Loucy (cell line): ENCODE measurements at regions not wholly inside any gene's neighbourhood (a gene's known extent, or its start where the extent isn't known, plus 50 kb on each side); places are given as distances from the start of the nearest gene placed in this dataset.

Experiments used
- H2AFZ ChIP-seq: fragments of 200-600 bp; sonication (generic); 2 replicates; pipeline ENCODE4 v1.6.0; 2016; ENCODE audit warnings: antibody characterized with exemption, mild to moderate bottlenecking, low read length, moderate library complexity
- H3F3A ChIP-seq: fragments of 200-600 bp; 2 replicates; pipeline ENCODE4 v1.6.0; 2016; ENCODE audit warnings: antibody characterized with exemption, low read depth, mild to moderate bottlenecking
- H3K27me3 ChIP-seq: fragments of 200-600 bp; sonication (generic); 2 replicates; pipeline ENCODE4 v1.6.1; 2014; ENCODE audit warnings: low read length, mild to moderate bottlenecking; ENCODE audit not compliant: insufficient read depth, poor library complexity, severe bottlenecking
- H3K36me3 ChIP-seq: fragments of 200-600 bp; sonication (generic); 2 replicates; pipeline ENCODE4 v1.6.1; 2016; ENCODE audit warnings: low read length; ENCODE audit not compliant: insufficient read depth
- H3K4me1 ChIP-seq: fragments of 200-600 bp; sonication (generic); 2 replicates; pipeline ENCODE4 v1.5.1; 2014; ENCODE audit warnings: low read length, mild to moderate bottlenecking; ENCODE audit not compliant: insufficient read depth, poor library complexity, severe bottlenecking
- H3K4me2 ChIP-seq: fragments of 200-600 bp; sonication (generic); 2 replicates; pipeline ENCODE4 v1.6.0; 2014; ENCODE audit warnings: antibody characterized with exemption, low read length, low read depth, mild to moderate bottlenecking; ENCODE audit not compliant: poor library complexity, severe bottlenecking
- H3K4me3 ChIP-seq: fragments of 200-600 bp; sonication (generic); 2 replicates; pipeline ENCODE4 v1.5.1; 2014; ENCODE audit warnings: low read length, mild to moderate bottlenecking, mixed read lengths; ENCODE audit not compliant: poor library complexity, severe bottlenecking
- H3K79me2 ChIP-seq: fragments of 200-600 bp; sonication (generic); 2 replicates; pipeline ENCODE4 v1.6.1; 2014; ENCODE audit warnings: low read length; ENCODE audit not compliant: insufficient read depth
- H3K9ac ChIP-seq: fragments of 200-600 bp; sonication (generic); 2 replicates; pipeline ENCODE4 v1.6.0; 2014; ENCODE audit warnings: mild to moderate bottlenecking, low read depth, low read length, moderate library complexity; ENCODE audit not compliant: poor library complexity, severe bottlenecking
- H3K9me2 ChIP-seq: fragments of 200-600 bp; sonication (generic); replicated peaks from 2 replicates; pipeline ENCODE4 v1.6.1; 2016; ENCODE audit warnings: low read depth, low read length, mixed read lengths
- H3K9me3 ChIP-seq: fragments of 200-600 bp; sonication (generic); 2 replicates; pipeline ENCODE4 v1.6.1; 2014; ENCODE audit warnings: mild to moderate bottlenecking, antibody characterized with exemption, low read length, low read depth; ENCODE audit not compliant: insufficient read depth
- H4K20me1 ChIP-seq: fragments of 200-600 bp; sonication (generic); 2 replicates; pipeline ENCODE4 v1.6.0; 2014; ENCODE audit warnings: antibody characterized with exemption, low read length, mild to moderate bottlenecking; ENCODE audit not compliant: insufficient read depth, poor library complexity, severe bottlenecking
- EZH2phosphoT487 ChIP-seq: fragments of 200-600 bp; IDR thresholded peaks from 2 replicates; pipeline ENCODE4 v1.6.1; 2018; ENCODE audit warnings: antibody characterized with exemption, mild to moderate bottlenecking, moderate library complexity, borderline replicate concordance
- TF ChIP-seq, protein P1 (sequence below): fragments of 200-600 bp; sonication (generic); conservative IDR thresholded peaks from 2 replicates; pipeline ENCODE4 v1.5.1; 2014; ENCODE audit warnings: mild to moderate bottlenecking, antibody characterized with exemption, low read length

DNA sequence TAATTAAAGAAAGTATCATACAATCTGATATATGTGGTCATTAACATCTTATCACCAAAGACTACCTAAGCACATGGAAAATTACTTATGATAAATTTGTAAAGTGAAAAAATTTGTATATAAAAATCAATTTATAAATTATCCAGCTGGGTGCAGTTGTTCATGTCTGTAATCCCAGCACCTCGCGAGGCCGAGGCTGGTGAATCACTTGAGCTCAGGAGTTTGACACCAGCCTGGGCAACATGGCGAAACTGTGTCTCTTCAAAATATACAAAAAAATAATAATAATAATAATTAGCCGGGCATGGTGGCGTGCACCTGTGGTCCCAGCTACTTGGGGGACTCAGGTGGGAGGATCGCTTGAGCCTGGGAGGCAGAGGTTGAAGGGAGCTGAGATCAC, 82.8 kb upstream of the SYT6 start:
- Histone ChIP-seq H3K27me3 (no peaks in the 10 kb centered on the region), H3F3A (no peaks in the 10 kb centered on the region), H4K20me1 (no peaks in the 10 kb centered on the region), H3K9me2 (no peaks in the 10 kb centered on the region), H3K9me3 (no peaks in the 10 kb centered on the region), H3K4me3 (no peak overlapping the region), H3K9ac (no peak overlapping the region), H2AFZ (no peak overlapping the region), H3K4me2 (no peak overlapping the region), H3K36me3 (no peaks in the 10 kb centered on the region), H3K4me1 (no peaks in the 10 kb centered on the region), H3K79me2 (no peaks in the 10 kb centered on the region)
- no peak for TF ChIP-seq EZH2phosphoT487
- TF ChIP-seq, protein P1, sequence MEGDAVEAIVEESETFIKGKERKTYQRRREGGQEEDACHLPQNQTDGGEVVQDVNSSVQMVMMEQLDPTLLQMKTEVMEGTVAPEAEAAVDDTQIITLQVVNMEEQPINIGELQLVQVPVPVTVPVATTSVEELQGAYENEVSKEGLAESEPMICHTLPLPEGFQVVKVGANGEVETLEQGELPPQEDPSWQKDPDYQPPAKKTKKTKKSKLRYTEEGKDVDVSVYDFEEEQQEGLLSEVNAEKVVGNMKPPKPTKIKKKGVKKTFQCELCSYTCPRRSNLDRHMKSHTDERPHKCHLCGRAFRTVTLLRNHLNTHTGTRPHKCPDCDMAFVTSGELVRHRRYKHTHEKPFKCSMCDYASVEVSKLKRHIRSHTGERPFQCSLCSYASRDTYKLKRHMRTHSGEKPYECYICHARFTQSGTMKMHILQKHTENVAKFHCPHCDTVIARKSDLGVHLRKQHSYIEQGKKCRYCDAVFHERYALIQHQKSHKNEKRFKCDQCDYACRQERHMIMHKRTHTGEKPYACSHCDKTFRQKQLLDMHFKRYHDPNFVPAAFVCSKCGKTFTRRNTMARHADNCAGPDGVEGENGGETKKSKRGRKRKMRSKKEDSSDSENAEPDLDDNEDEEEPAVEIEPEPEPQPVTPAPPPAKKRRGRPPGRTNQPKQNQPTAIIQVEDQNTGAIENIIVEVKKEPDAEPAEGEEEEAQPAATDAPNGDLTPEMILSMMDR: no peak

DNA sequence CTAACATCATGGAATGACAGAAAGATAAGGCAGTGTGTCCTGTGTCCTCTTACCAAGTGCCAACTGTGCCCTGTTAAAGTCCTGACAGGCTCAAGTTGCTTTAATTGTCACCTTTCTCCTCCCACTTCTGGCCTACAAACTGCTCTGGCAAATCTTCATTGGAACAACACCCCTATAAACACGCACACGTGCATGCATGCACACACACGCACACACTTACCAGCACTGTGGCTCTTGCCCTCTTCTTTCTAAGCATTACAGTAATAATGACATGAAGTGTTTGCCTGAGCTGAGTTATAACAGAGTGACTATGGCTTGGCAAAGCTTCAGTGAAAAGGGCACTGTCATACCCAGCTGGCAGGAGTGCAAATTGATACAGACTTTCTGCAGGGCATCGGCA, 82.3 kb upstream of the SYT6 start:
- H3K9me3 ChIP-seq: no peaks in the 10 kb centered on the region
- H3K9me2 ChIP-seq: no peaks in the 10 kb centered on the region
- no peaks in the 10 kb centered on the region for H3F3A ChIP-seq
- no peaks in the 10 kb centered on the region for H3K4me1 ChIP-seq
- no peak overlapping the region for H3K9ac ChIP-seq
- no peaks in the 10 kb centered on the region for H3K79me2 ChIP-seq
- no peak overlapping the region for H3K4me3 ChIP-seq
- H3K4me2 ChIP-seq: no peak overlapping the region
- no peaks in the 10 kb centered on the region for H3K27me3 ChIP-seq
- H3K36me3 ChIP-seq: no peaks in the 10 kb centered on the region
- TF ChIP-seq, protein P1: no peak
- TF ChIP-seq EZH2phosphoT487: no peak
- no peak overlapping the region for H2AFZ ChIP-seq
- H4K20me1 ChIP-seq: no peaks in the 10 kb centered on the region

DNA sequence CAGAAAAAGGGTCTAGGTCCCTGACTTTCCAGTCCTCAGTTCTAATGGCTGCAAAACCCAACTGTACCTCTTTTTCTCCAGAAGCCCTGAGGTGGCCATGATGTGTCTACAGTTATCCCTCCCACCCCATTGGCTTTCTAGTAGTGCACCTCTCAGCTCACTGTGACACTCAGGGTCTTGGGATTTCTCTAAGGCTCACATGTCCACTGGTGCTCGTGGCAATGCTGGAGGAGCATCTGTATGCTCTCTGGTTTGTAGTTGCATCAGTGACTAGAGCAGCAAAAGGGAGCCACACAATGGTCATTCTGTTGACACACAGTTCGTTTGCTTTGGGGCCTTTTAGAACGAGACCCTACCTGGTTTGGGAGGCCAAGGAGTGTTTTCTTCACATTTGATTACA, 81.6 kb upstream of the SYT6 start:
- Histone ChIP-seq H4K20me1 (no peaks in the 10 kb centered on the region), H3K79me2 (no peaks in the 10 kb centered on the region), H3K9me2 (no peaks in the 10 kb centered on the region), H3K4me1 (no peaks in the 10 kb centered on the region), H2AFZ (no peak overlapping the region), H3K36me3 (no peaks in the 10 kb centered on the region), H3K9me3 (no peaks in the 10 kb centered on the region), H3K4me2 (no peak overlapping the region), H3K9ac (no peak overlapping the region), H3F3A (no peaks in the 10 kb centered on the region), H3K4me3 (no peak overlapping the region), H3K27me3 (no peaks in the 10 kb centered on the region)
- TF ChIP-seq EZH2phosphoT487: no peak
- TF ChIP-seq, protein P1: no peak
